ENCODE measurements at regions not wholly inside any gene's neighbourhood (a gene's known extent, or its start where the extent isn't known, plus 50 kb on each side); places are given as distances from the start of the nearest gene placed in this dataset.

DNA sequence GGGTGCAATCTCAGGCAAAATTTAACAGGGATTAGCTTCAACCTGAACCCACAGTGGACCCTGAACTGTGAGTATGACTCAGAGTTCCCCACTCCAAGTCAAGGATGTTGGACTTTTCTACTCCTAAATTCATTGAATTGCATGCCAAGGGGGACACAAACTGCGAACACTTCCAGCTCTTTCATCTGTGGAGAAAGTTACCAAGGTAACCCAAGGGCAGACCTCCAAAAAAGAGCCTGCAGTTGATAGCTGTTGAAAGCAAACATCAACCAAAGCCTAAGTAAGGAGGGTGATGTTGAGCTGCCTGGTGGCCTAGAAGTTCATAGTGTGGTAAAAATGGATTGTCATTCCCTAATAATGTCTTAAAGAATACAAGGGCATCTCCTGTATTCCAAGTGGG lies 1242.9 kb downstream of the C4orf33 start:
- DNase-seq (ENCODE audit: low read depth), result no peak

DNA sequence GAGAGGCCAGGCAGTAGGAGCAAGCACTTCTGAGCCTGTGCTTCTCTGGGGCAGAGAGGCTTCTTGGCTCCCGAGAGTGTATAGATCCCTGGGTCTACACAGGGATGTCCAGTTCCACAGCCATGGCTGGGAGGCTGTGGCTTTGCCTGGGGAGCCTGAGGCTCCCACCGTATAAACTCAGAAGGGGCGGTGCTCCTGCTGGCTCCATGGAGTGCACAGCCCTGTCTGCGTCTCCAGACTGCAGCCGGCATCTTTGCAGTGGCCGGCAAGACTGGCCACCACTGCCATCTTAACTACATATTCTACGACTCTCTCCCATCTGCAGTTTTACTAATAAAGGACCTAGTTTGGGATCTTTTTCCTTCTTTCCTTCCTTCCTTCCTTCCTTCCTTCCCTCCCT lies 1253.8 kb downstream of the C4orf33 start:
- no peak for DNase-seq (ENCODE audit: low read depth)

GRCh38 chr4:130356873-130357272 lies 1260.9 kb downstream of the C4orf33 start:
- DNase-seq (ENCODE audit: low read depth), result no peak

GRCh38 chr4:130359542-130359941 lies 1263.6 kb downstream of the C4orf33 start:
- DNase-seq (ENCODE audit: low read depth), result no peak

DNA sequence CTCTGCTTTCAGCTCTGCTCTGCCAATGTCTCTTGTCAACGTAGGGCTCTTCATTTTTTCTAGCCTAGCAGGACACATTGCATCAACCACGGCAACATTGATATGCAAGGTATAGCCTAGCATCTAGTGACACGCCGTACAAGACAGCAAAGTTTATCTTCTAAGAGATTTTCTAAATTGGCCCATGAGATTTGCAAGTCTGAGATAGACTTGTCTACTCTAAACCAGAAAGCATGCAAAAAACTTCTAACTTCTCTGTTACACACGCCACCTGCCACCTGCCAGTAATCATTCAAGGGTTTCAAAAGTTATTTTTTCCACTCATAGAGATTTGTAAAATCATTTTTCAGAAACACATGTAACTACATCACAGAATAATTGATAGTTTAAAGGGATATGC lies 1265.7 kb downstream of the C4orf33 start:
- no peak for DNase-seq (ENCODE audit: low read depth)

DNA sequence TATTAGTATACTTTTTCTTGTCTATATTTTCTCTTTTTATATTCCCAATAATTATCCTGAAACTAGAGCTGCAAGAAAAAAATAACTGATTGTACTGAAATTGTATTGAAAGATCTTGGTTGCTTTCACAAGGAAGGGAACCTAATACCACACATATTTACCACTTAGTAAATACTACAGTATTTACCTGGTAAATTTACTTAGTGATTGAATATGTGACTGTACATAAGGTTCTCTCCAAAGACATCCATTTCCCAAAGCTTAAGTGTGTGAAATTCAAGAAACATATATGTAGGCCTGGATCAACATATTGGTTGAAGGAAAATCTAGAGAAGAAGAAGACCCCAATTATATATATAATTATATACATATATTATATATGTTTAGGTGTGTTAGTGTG lies 1272.7 kb downstream of the C4orf33 start:
- no peak for DNase-seq (ENCODE audit: low read depth)

- no peak for DNase-seq (ENCODE audit: low read depth)
These were observed 1297.3 kb downstream of the C4orf33 start for GRCh38 chr4:130393231-130393630.

GRCh38 chr4:130393642-130394041 lies 1297.7 kb downstream of the C4orf33 start:
- no peak for DNase-seq (ENCODE audit: low read depth)

GRCh38 chr4:130395871-130396270 lies 1299.9 kb downstream of the C4orf33 start:
- DNase-seq (ENCODE audit: low read depth), result no peak

- no peak for DNase-seq (ENCODE audit: low read depth)
These were observed 1307.3 kb downstream of the C4orf33 start for GRCh38 chr4:130403221-130403620.

- no peak for DNase-seq (ENCODE audit: low read depth)
These were observed 1320.3 kb downstream of the C4orf33 start for GRCh38 chr4:130416228-130416627.

DNA sequence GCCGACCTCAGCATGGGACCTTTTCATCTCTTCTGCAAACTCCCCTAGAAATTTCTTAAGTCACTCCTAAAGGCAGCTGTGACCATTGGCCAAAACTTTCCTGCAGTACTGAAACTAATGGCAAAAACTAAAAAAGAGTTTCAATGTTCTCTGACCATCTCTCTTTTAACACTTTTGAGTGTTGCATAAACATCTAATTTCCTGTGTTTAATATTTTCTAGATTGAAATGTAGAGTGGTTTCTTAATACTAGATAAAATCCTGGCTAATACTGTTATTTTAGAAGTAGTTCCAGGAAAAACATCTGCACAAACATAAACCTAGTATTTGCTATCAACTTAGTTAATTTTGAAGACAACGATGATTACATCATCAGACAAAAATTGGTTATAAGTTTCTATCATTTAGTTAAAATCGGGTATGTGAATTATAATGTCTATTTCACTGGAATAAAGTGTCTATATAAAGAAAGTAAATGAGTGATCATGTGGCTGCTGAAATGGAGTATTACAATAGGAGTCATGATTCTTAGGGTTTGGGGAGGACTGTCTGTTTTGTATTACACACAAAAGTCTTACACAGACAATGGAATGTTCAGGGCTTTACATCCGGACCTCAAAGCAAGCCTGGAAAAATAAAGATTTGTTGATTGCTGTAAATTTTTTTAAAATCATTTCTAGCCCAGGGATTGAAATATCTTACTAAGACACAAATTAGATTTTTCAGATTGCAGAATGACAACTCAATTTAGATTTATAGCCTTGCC lies 1323.4 kb downstream of the C4orf33 start:
- DNase-seq (ENCODE audit: low read depth), result no peak

- DNase-seq (ENCODE audit: low read depth), result no peak
These were observed 1326.3 kb downstream of the C4orf33 start for GRCh38 chr4:130422261-130422660.

- no peak for DNase-seq (ENCODE audit: low read depth)
These were observed 1328.3 kb downstream of the C4orf33 start for GRCh38 chr4:130424211-130424610.

DNA sequence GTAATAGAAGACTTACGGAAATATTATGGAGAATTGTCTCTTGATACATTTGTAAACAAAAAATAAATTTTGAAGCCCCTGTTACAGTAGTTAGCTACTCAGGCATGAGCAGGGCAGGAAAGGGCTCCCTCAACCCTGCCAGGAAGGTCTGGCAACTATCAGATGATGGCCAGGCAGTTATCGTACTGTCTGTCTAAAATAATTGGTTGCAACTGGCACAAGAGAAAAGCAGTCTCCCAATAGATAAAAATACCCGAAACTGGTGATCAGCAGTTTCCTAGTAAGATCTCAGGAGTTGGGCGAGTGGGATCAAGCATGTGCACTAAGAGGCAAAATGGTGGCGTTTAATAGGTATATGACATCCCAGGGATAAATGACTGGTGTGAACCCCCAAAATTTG lies 1336.3 kb downstream of the C4orf33 start:
- DNase-seq (ENCODE audit: low read depth), result no peak

GRCh38 chr4:130449741-130450140 lies 1353.8 kb downstream of the C4orf33 start:
- no peak for DNase-seq (ENCODE audit: low read depth)

DNA sequence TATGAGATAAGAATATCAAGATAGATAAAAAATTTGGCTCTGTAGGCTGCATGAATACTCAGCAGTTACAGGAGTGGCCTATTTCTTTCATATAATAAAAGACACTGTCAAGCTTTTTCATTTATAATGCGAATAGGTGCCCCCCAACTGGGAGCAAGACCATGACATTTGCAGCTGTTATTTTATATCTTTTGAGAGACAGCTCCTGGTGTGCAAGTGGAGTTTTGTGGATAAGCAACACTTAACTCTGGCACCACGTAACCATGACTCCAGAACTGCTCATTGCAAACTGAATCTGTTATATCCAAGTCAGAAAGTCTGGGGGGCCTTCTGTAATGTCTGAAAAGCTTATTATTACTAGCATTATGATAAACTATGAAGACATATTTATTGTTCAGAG lies 1372.4 kb downstream of the C4orf33 start:
- DNase-seq (ENCODE audit: low read depth), result no peak

DNA sequence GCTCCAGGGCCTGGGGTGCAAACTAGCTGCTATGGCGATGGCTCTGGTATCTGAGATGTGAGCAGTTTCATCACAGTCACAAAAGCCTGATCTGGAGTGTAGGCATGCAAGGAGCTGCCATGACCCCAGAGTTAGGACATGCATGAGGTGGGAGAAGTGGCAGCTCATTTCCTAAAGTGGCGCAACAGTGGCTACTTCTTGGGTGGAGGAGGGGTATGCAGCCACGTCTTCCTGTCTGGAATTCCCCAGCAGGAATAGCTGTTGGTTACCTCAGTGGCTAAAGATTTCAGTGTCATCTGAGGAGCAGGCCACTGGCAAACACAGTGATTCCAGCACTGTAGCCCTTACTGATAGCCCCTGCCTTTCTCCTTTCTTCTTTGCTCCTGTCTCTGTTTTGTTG lies 1382.5 kb downstream of the C4orf33 start:
- DNase-seq (ENCODE audit: low read depth), result no peak

GRCh38 chr4:130479020-130479419 lies 1383.1 kb downstream of the C4orf33 start:
- no peak for DNase-seq (ENCODE audit: low read depth)

GRCh38 chr4:130479674-130480073 lies 1383.7 kb downstream of the C4orf33 start:
- no peak for DNase-seq (ENCODE audit: low read depth)

- no peak for DNase-seq (ENCODE audit: low read depth)
These were observed 1388.9 kb downstream of the C4orf33 start for GRCh38 chr4:130484826-130485225.

DNA sequence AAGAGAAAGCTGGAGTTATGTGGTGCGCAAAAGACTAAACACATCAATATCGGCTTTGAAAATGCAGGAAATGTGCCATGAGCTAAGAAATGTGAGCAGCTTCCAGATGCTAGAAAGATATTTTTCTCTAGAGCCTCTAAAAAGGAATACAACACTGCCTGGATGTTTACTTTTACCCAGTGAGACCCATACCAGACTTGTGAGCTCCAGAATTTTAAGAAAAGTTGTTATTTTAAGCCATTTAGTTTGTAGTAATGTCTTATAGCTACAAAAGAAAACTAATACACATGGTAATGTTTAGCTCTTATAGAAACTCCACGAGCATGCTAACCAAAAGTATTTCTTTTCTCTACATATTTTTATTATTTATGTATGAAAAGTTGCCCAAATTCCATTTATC lies 1389.4 kb downstream of the C4orf33 start:
- no peak for DNase-seq (ENCODE audit: low read depth)

DNA sequence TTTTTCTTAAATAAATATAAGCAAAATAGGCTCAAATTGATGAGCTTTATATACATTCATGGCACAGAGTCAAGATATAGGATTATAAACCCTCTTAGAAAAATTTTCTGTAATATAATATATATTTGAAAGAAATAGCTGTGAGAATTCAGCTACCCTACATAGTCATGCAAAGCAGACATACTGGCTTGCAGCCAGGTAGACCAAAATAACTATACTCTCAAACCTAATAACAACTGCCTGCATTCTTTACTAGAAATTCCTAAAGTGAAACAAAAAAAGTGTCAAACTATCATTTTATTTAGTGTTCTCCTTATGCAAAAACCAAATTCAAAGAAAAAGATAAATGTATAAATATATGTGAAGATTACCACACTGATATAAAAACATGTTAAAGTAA lies 1390.2 kb downstream of the C4orf33 start:
- no peak for DNase-seq (ENCODE audit: low read depth)

- no peak for DNase-seq (ENCODE audit: low read depth)
These were observed 1390.9 kb downstream of the C4orf33 start for GRCh38 chr4:130486841-130487240.
